ENCODE measurements at regions not wholly inside any gene's neighbourhood (a gene's known extent, or its start where the extent isn't known, plus 50 kb on each side); places are given as distances from the start of the nearest gene placed in this dataset.
A peak's percentile ranks its signal among the peaks of the same experiment; 100 is the strongest.

GRCh38 chr10:42997849-42998165 lies 79.1 kb upstream of the RET start:
- DNase-seq (ENCODE audit: low spot score) = no peak
- ATAC-seq = no peak

- ATAC-seq (no peak), DNase-seq (ENCODE audit: low spot score) (no peak)
Observed at GRCh38 chr10:42998481-42999384, 78.1 kb upstream of the RET start.

- ATAC-seq = no peak
- no peak for DNase-seq (ENCODE audit: low spot score)
Observed at GRCh38 chr10:42999385-43000020, 77.4 kb upstream of the RET start.

- ATAC-seq = no peak
- DNase-seq (ENCODE audit: low spot score) = no peak
Observed at GRCh38 chr10:43000021-43000411, 76.9 kb upstream of the RET start.

GRCh38 chr10:43000651-43001426 lies 76.0 kb upstream of the RET start:
- DNase-seq (ENCODE audit: low spot score) (no peak), ATAC-seq (no peak)

- no peak for DNase-seq (ENCODE audit: low spot score)
Observed at GRCh38 chr10:43001427-43001795, 75.5 kb upstream of the RET start.

GRCh38 chr10:43002596-43002995 lies 74.3 kb upstream of the RET start:
- ATAC-seq (no peak), DNase-seq (ENCODE audit: low spot score) (no peak)

More at GRCh38 chr10:43001427-43001795, 75.5 kb upstream of the RET start:
- ATAC-seq = no peak

- no peak for ATAC-seq
Observed at GRCh38 chr10:43006490-43006889, 70.4 kb upstream of the RET start.

GRCh38 chr10:43012578-43012977 lies 64.3 kb upstream of the RET start:
- ATAC-seq = no peak
- DNase-seq (ENCODE audit: low spot score) = no peak

More at GRCh38 chr10:43006490-43006889, 70.4 kb upstream of the RET start:
- no peak for DNase-seq (ENCODE audit: low spot score)

GRCh38 chr10:43013065-43013464 lies 63.8 kb upstream of the RET start:
- ATAC-seq (no peak), DNase-seq (ENCODE audit: low spot score) (no peak)

GRCh38 chr10:43024524-43024923 lies 52.3 kb upstream of the RET start:
- ATAC-seq (no peak), DNase-seq (ENCODE audit: low spot score) (no peak)

GRCh38 chr10:43024942-43025700 lies 51.7 kb upstream of the RET start:
- ATAC-seq (no peak), DNase-seq (ENCODE audit: low spot score) (no peak)

- peak; percentile 60 for DNase-seq (ENCODE audit: low spot score)
- peak; percentile 87 for ATAC-seq
Observed at GRCh38 chr10:43026039-43026973, 50.6 kb upstream of the RET start.
